ENCODE measurements at regions not wholly inside any gene's neighbourhood (a gene's known extent, or its start where the extent isn't known, plus 50 kb on each side); places are given as distances from the start of the nearest gene placed in this dataset.
A peak's percentile ranks its signal among the peaks of the same experiment; 100 is the strongest.

- no peak overlapping the region for H3K27ac ChIP-seq
- H3K9me3 ChIP-seq (replicated peaks) = no peaks in the 10 kb centered on the region
- no peaks in the 10 kb centered on the region for H3K36me3 ChIP-seq
- H3K4me1 ChIP-seq = no peaks in the 10 kb centered on the region
- no peak overlapping the region for H3K4me3 ChIP-seq
- H3K27me3 ChIP-seq = no peaks in the 10 kb centered on the region
- no peak for DNase-seq
Observed at GRCh38 chrX:23185951-23186350, 148.7 kb upstream of the PTCHD1 start.

- no peak overlapping the region for H3K27ac ChIP-seq
- no peaks in the 10 kb centered on the region for H3K4me1 ChIP-seq
- no peaks in the 10 kb centered on the region for H3K36me3 ChIP-seq
- DNase-seq = no peak
- H3K4me3 ChIP-seq = no peak overlapping the region
- H3K27me3 ChIP-seq = no peaks in the 10 kb centered on the region
- no peaks in the 10 kb centered on the region for H3K9me3 ChIP-seq (replicated peaks)
Observed at GRCh38 chrX:23187819-23188218, 146.8 kb upstream of the PTCHD1 start.

GRCh38 chrX:23194885-23195554 lies 139.6 kb upstream of the PTCHD1 start:
- Histone ChIP-seq H3K27me3 (no peaks in the 10 kb centered on the region), H3K27ac (no peak overlapping the region), H3K4me1 (no peaks in the 10 kb centered on the region), H3K9me3 (replicated peaks) (no peaks in the 10 kb centered on the region), H3K36me3 (no peaks in the 10 kb centered on the region), H3K4me3 (no peak overlapping the region)
- no peak for DNase-seq

- no peaks in the 10 kb centered on the region for H3K9me3 ChIP-seq (replicated peaks)
- no peak for DNase-seq
- no peaks in the 10 kb centered on the region for H3K4me1 ChIP-seq
- H3K36me3 ChIP-seq = no peaks in the 10 kb centered on the region
- no peaks in the 10 kb centered on the region for H3K27me3 ChIP-seq
- no peak overlapping the region for H3K4me3 ChIP-seq
- no peak overlapping the region for H3K27ac ChIP-seq
Observed at GRCh38 chrX:23195761-23196160, 138.9 kb upstream of the PTCHD1 start.

GRCh38 chrX:23201706-23202105 lies 132.9 kb upstream of the PTCHD1 start:
- Histone ChIP-seq H3K4me1 (no peaks in the 10 kb centered on the region), H3K4me3 (no peak overlapping the region), H3K9me3 (replicated peaks) (no peaks in the 10 kb centered on the region), H3K36me3 (no peaks in the 10 kb centered on the region), H3K27ac (no peak overlapping the region), H3K27me3 (no peaks in the 10 kb centered on the region)
- DNase-seq = no peak

- H3K27me3 ChIP-seq = no peaks in the 10 kb centered on the region
- peak; percentile 13 to 47 for DNase-seq
- H3K27ac ChIP-seq = no peak overlapping the region
- H3K36me3 ChIP-seq = no peaks in the 10 kb centered on the region
- no peaks in the 10 kb centered on the region for H3K9me3 ChIP-seq (replicated peaks)
- no peaks in the 10 kb centered on the region for H3K4me1 ChIP-seq
- no peak overlapping the region for H3K4me3 ChIP-seq
Observed at GRCh38 chrX:23202326-23202725, 132.3 kb upstream of the PTCHD1 start.

GRCh38 chrX:23223169-23223568 lies 111.5 kb upstream of the PTCHD1 start:
- DNase-seq = no peak
- no peak overlapping the region for H3K27ac ChIP-seq
- no peaks in the 10 kb centered on the region for H3K9me3 ChIP-seq (replicated peaks)
- no peaks in the 10 kb centered on the region for H3K36me3 ChIP-seq
- H3K4me1 ChIP-seq = no peaks in the 10 kb centered on the region
- no peaks in the 10 kb centered on the region for H3K27me3 ChIP-seq
- H3K4me3 ChIP-seq = no peak overlapping the region

- Histone ChIP-seq H3K4me3 (no peak overlapping the region), H3K36me3 (no peaks in the 10 kb centered on the region), H3K4me1 (0 out of 2 replicates have a peak, but pooled peaks cover 3% of the 10 kb centered on the region), H3K9me3 (replicated peaks) (no peaks in the 10 kb centered on the region), H3K27me3 (no peaks in the 10 kb centered on the region), H3K27ac (no peak overlapping the region)
- DNase-seq = no peak
Observed at GRCh38 chrX:23228454-23228853, 106.2 kb upstream of the PTCHD1 start.

- no peak overlapping the region for H3K27ac ChIP-seq
- H3K9me3 ChIP-seq (replicated peaks) = no peaks in the 10 kb centered on the region
- no peaks in the 10 kb centered on the region for H3K36me3 ChIP-seq
- H3K4me3 ChIP-seq = no peak overlapping the region
- 0 out of 2 replicates have a peak, but pooled peaks cover 3% of the 10 kb centered on the region for H3K4me1 ChIP-seq
- no peaks in the 10 kb centered on the region for H3K27me3 ChIP-seq
- peak in 1 of 2 experiments; percentile 0 for DNase-seq
Observed at GRCh38 chrX:23228950-23229448, 105.7 kb upstream of the PTCHD1 start.

- DNase-seq = no peak
- H3K4me1 ChIP-seq = no peaks in the 10 kb centered on the region
- no peaks in the 10 kb centered on the region for H3K9me3 ChIP-seq (replicated peaks)
- H3K4me3 ChIP-seq = no peak overlapping the region
- no peaks in the 10 kb centered on the region for H3K36me3 ChIP-seq
- no peak overlapping the region for H3K27ac ChIP-seq
- no peaks in the 10 kb centered on the region for H3K27me3 ChIP-seq
Observed at GRCh38 chrX:23235051-23235450, 99.6 kb upstream of the PTCHD1 start.

GRCh38 chrX:23246001-23246400 lies 88.6 kb upstream of the PTCHD1 start:
- H3K9me3 ChIP-seq (replicated peaks) = no peaks in the 10 kb centered on the region
- H3K27ac ChIP-seq = no peak overlapping the region
- no peak overlapping the region for H3K4me3 ChIP-seq
- DNase-seq = peak; percentile 4 to 8
- H3K36me3 ChIP-seq = no peaks in the 10 kb centered on the region
- peaks cover 3% of the 10 kb centered on the region; the same call in 1 of the 2 replicates for H3K4me1 ChIP-seq
- H3K27me3 ChIP-seq = no peaks in the 10 kb centered on the region

- H3K9me3 ChIP-seq (replicated peaks) = no peaks in the 10 kb centered on the region
Observed at GRCh38 chrX:23248187-23248586, 86.5 kb upstream of the PTCHD1 start.

GRCh38 chrX:23251043-23251442 lies 83.6 kb upstream of the PTCHD1 start:
- no peaks in the 10 kb centered on the region; the same call in 1 of the 2 replicates for H3K4me1 ChIP-seq
- H3K27me3 ChIP-seq = no peaks in the 10 kb centered on the region
- H3K4me3 ChIP-seq = no peak overlapping the region
- DNase-seq = no peak
- no peaks in the 10 kb centered on the region for H3K9me3 ChIP-seq (replicated peaks)
- no peaks in the 10 kb centered on the region for H3K36me3 ChIP-seq
- no peak overlapping the region for H3K27ac ChIP-seq

More at GRCh38 chrX:23248187-23248586, 86.5 kb upstream of the PTCHD1 start:
- Histone ChIP-seq H3K4me1 (peaks cover 3% of the 10 kb centered on the region; the same call in 1 of the 2 replicates), H3K36me3 (no peaks in the 10 kb centered on the region), H3K27me3 (no peaks in the 10 kb centered on the region), H3K27ac (no peak overlapping the region), H3K4me3 (no peak overlapping the region)
- no peak for DNase-seq

GRCh38 chrX:23263892-23264291 lies 70.8 kb upstream of the PTCHD1 start:
- Histone ChIP-seq H3K4me1 (no peaks in the 10 kb centered on the region), H3K9me3 (replicated peaks) (no peaks in the 10 kb centered on the region), H3K27me3 (no peaks in the 10 kb centered on the region), H3K4me3 (no peak overlapping the region), H3K36me3 (no peaks in the 10 kb centered on the region), H3K27ac (no peak overlapping the region)
- peak in 1 of 2 experiments; percentile 9 for DNase-seq

GRCh38 chrX:23269923-23270322 lies 64.7 kb upstream of the PTCHD1 start:
- Histone ChIP-seq H3K27me3 (no peaks in the 10 kb centered on the region), H3K4me3 (no peak overlapping the region), H3K36me3 (no peaks in the 10 kb centered on the region), H3K27ac (no peak overlapping the region), H3K4me1 (no peaks in the 10 kb centered on the region), H3K9me3 (replicated peaks) (no peaks in the 10 kb centered on the region)
- DNase-seq = no peak

- Histone ChIP-seq H3K27me3 (no peaks in the 10 kb centered on the region), H3K4me3 (no peak overlapping the region), H3K27ac (no peak overlapping the region), H3K4me1 (no peaks in the 10 kb centered on the region), H3K36me3 (no peaks in the 10 kb centered on the region), H3K9me3 (replicated peaks) (no peaks in the 10 kb centered on the region)
- DNase-seq = no peak
Observed at GRCh38 chrX:23271026-23271425, 63.6 kb upstream of the PTCHD1 start.
